Activated CD8-positive, alpha-beta T cell treated with anti-CD3 and anti-CD28 coated beads for 36 hours (primary cell): ENCODE measurements at regions not wholly inside any gene's neighbourhood (a gene's known extent, or its start where the extent isn't known, plus 50 kb on each side); places are given as distances from the start of the nearest gene placed in this dataset.
"Not testable (repeated sequence)": the region's sequence is repeated elsewhere in the genome, so short reads cannot be mapped to it uniquely, and the experiment has no call there.

Experiments used
- ATAC-seq: fragments of 200-7000 bp; cut with Tn5 transposase; one replicate; pipeline ENCODE4 v1.10.0; 2021; ENCODE audit warnings: mild to moderate bottlenecking, moderate library complexity
- CTCF ChIA-PET: fragments of 350-600 bp; sonication (Branson Sonifier 250); formaldehyde crosslinking; loops from one replicate; lab custom pipeline; 2021; ENCODE audit warnings: antibody characterized with exemption; lab: Charles Lee
- POLR2A ChIA-PET: fragments of 350-600 bp; sonication (Branson Sonifier 250); formaldehyde crosslinking; loops from one replicate; lab custom pipeline; 2021; ENCODE audit warnings: antibody characterized with exemption; lab: Charles Lee
- DNase-seq: peaks from one replicate; pipeline ENCODE4 v3.0.0-alpha.2; 2020
- H3K27ac Mint-ChIP-seq: one replicate; pipeline ENCODE4 v1.8.0; 2021; ENCODE audit warnings: mild to moderate bottlenecking, mixed read lengths
- H3K27me3 Mint-ChIP-seq: one replicate; pipeline ENCODE4 v1.8.0; 2021; ENCODE audit warnings: mixed read lengths
- H3K36me3 Mint-ChIP-seq: one replicate; pipeline ENCODE4 v1.8.0; 2021; ENCODE audit warnings: low read depth, mixed read lengths
- H3K4me1 Mint-ChIP-seq: one replicate; pipeline ENCODE4 v1.8.0; 2021; ENCODE audit warnings: low read depth, mixed read lengths
- H3K4me3 Mint-ChIP-seq: one replicate; pipeline ENCODE4 v1.8.0; 2021; ENCODE audit warnings: mild to moderate bottlenecking, moderate library complexity, mixed read lengths
- H3K9me3 Mint-ChIP-seq: one replicate; pipeline ENCODE4 v1.8.0; 2021; ENCODE audit warnings: mixed read lengths
- intact Hi-C: fragments of 100-400 bp; cut with micrococcal nuclease; formaldehyde crosslinking; loops from one replicate; pipeline ENCODE4 v1.10.0; 2022
- TF ChIP-seq, protein P1 (sequence below): fragments of 200-600 bp; IDR thresholded peaks from one replicate; pipeline ENCODE4 v1.8.0; 2022; ENCODE audit warnings: antibody characterized with exemption, mild to moderate bottlenecking

DNA sequence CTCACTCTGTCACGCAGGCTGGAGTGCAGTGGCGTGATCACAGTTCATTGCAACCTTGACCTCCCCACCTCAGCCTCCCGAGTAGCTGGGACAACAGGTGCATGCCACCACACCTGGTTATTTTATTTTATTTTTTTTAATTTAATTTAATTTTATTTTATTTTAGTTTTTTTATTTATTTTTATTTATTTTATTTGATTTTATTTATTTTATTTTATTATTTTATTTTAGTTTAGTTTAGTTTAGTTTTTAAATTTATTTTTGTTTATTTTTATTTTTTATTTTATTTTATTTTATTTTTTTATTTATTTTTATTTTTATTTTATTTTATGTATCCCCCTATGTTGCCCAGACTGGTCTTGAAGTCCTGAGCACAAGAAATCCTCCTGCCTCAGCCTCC is 202.3 kb upstream of the SLCO3A1 start:
- intact Hi-C loops: no loop called here
- Mint-ChIP-seq H3K27me3 (peaks cover 21% of the 10 kb centered on the region), H3K4me3 (no peak overlapping the region), H3K27ac (no peak overlapping the region), H3K9me3 (no peaks in the 10 kb centered on the region), H3K36me3 (no peaks in the 10 kb centered on the region), H3K4me1 (peaks cover 9% of the 10 kb centered on the region)
- POLR2A ChIA-PET: no interaction called here
- TF ChIP-seq, protein P1, sequence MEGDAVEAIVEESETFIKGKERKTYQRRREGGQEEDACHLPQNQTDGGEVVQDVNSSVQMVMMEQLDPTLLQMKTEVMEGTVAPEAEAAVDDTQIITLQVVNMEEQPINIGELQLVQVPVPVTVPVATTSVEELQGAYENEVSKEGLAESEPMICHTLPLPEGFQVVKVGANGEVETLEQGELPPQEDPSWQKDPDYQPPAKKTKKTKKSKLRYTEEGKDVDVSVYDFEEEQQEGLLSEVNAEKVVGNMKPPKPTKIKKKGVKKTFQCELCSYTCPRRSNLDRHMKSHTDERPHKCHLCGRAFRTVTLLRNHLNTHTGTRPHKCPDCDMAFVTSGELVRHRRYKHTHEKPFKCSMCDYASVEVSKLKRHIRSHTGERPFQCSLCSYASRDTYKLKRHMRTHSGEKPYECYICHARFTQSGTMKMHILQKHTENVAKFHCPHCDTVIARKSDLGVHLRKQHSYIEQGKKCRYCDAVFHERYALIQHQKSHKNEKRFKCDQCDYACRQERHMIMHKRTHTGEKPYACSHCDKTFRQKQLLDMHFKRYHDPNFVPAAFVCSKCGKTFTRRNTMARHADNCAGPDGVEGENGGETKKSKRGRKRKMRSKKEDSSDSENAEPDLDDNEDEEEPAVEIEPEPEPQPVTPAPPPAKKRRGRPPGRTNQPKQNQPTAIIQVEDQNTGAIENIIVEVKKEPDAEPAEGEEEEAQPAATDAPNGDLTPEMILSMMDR: no peak
- CTCF ChIA-PET: no interaction called here
- no peak for ATAC-seq
- no peak for DNase-seq

DNA sequence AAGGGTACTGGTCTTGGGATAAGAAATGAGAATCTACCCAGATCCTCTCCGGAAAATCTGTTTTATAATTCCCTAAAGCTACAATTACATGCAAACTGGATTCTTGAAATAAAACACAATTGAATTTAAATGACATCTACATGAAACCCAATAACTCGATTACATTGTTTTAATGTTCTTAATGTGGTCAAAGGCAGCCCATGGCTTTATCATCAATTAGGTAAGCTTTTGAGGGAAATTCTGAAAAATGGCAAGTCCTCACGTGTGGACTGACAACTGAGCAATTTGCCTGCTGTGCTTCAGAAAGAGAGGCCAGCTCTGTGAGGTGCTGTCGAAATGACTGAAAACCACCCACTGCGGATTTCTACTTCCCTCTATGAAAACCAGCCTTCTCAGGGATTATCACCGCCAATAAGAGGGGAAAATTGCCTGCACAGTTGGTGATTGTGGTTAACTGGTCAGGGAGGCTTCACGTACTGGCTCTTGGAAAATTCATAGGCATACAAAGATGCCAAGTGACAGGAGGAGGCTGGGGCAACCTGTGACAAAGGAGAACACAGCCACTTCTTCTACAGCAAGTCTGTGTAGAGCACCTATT is 200.8 kb upstream of the SLCO3A1 start:
- H3K36me3 Mint-ChIP-seq: no peaks in the 10 kb centered on the region
- ATAC-seq: no peak
- ChIA-PET CTCF (no interaction called here), POLR2A (no interaction called here)
- peaks cover 9% of the 10 kb centered on the region for H3K4me1 Mint-ChIP-seq
- no peaks in the 10 kb centered on the region for H3K9me3 Mint-ChIP-seq
- TF ChIP-seq, protein P1: no peak
- intact Hi-C loops: no loop called here
- H3K27ac Mint-ChIP-seq: no peak overlapping the region
- H3K27me3 Mint-ChIP-seq: peaks cover 26% of the 10 kb centered on the region
- DNase-seq: no peak
- no peak overlapping the region for H3K4me3 Mint-ChIP-seq

DNA sequence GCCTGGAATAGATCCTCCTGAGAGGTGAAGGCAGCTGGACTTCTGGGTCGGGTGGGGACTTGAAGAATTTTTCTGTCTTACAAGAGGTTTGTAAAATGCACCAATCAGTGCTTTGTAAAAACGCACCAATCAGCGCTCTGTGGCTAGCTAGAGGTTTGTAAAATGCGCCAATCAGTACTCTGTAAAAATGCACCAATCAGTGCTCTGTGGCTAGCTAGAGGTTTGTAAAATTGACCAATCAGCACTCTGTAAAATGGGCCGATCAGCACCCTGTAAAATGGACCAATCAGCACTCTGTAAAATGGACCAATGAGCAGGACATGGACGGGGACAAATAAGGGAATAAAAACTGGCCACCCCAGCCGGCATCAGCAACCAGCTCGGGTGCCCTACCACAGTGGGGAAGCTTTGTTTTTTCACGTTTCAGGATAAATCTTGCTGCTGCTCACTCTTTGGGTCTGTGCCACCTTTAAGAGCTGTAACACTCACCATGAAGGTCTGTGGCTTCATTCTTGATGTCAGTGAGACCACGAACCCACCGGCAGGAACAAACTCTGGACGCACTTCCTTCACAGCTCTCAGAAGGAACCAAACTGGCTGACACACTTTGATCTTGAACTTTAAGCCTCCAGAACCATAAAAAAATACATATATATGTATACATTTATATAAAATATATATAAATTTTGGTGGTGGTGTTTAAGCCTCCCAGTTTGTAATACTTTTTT is 197.8 kb upstream of the SLCO3A1 start:
- DNase-seq (peak; percentile 23), ATAC-seq (peak; percentile 51)
- peaks cover 35% of the 10 kb centered on the region for H3K27me3 Mint-ChIP-seq
- intact Hi-C loops, H3K4me1 Mint-ChIP-seq, H3K9me3 Mint-ChIP-seq, H3K36me3 Mint-ChIP-seq, H3K4me3 Mint-ChIP-seq, H3K27ac Mint-ChIP-seq, POLR2A ChIA-PET: not testable (repeated sequence)
- CTCF ChIA-PET: interaction anchor here (0.9 kb wide), 1 partner anchor 134 kb away, joined by 3 read pairs; no protein-coding TSS in a partner anchor

DNA sequence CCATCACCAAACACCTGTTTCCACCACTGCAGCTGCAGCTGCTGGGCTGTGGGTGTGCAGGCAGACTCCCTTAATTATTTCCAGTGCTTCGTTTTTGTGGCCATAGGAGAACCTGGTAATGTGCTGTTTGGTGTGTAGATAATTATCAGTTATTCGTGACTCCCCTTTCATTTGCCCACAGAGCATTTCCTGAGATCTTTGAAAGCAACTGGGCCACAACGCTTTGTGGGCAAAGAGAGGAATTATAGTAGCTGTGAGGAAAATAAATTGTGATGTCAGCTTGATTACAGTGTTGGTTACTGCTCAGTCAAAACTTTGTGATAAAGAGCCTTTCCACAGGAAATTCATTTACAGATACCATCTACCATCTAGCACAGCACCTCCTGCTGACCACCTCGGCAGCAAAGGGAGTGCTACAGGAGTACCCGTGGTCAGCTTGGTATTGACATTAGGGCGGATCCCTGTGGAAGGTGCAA is 193.3 kb upstream of the SLCO3A1 start:
- H3K4me1 Mint-ChIP-seq: peaks cover 7% of the 10 kb centered on the region
- no peaks in the 10 kb centered on the region for H3K9me3 Mint-ChIP-seq
- H3K4me3 Mint-ChIP-seq: no peak overlapping the region
- ChIA-PET CTCF (no interaction called here), POLR2A (no interaction called here)
- no peak overlapping the region for H3K27ac Mint-ChIP-seq
- H3K36me3 Mint-ChIP-seq: no peaks in the 10 kb centered on the region
- TF ChIP-seq, protein P1: no peak
- DNase-seq (no peak), ATAC-seq (no peak)
- peaks cover 28% of the 10 kb centered on the region for H3K27me3 Mint-ChIP-seq
- intact Hi-C loops: no loop called here

DNA sequence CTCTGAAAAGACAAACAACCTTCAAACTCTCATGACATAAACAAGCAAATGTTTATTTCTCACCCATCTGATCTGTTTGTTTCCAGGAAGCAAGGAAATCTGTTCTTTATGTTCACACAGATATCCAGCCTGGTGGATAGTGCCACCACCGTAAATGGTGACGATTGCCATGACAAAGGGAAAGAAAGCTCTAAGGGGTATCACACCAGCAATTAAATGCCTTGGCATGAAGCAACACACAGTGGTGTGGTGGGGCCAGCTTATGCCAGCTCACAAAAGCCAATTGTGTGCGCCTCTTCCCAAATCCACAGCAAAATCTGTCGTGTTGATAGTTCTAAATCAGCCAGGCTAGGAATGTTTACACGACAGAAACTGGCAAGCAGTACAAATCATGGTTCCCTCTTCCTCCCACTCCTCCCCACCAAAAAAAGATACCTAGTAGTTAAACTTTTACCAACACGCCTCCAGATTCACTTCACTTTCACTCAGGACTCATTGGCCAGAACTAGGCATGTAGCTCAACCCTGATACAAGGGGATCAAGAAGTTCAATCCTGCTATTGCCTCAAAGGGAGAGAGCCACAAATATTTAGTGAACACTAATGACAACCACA is 189.2 kb upstream of the SLCO3A1 start:
- Mint-ChIP-seq H3K27ac (no peak overlapping the region), H3K27me3 (peaks cover 9% of the 10 kb centered on the region), H3K9me3 (no peaks in the 10 kb centered on the region), H3K36me3 (no peaks in the 10 kb centered on the region), H3K4me3 (no peak overlapping the region), H3K4me1 (no peaks in the 10 kb centered on the region)
- TF ChIP-seq, protein P1: no peak
- POLR2A ChIA-PET: no interaction called here
- ATAC-seq: no peak
- no peak for DNase-seq
- intact Hi-C loops: no loop called here
- CTCF ChIA-PET: interaction anchor here (0.6 kb wide), 1 partner anchor 125 kb away, joined by 3 read pairs; no protein-coding TSS in a partner anchor
